PC-9 (cell line): ENCODE measurements at regions not wholly inside any gene's neighbourhood (a gene's known extent, or its start where the extent isn't known, plus 50 kb on each side); places are given as distances from the start of the nearest gene placed in this dataset.

Experiments used
- CTCF ChIP-seq: fragments of 200-600 bp; sonication (generic); conservative IDR thresholded peaks from 2 replicates; pipeline ENCODE4 v1.6.1; 2017; ENCODE audit warnings: mixed run types, antibody characterized with exemption, mild to moderate bottlenecking, moderate library complexity
- EZH2 ChIP-seq: fragments of 200-600 bp; sonication (generic); IDR thresholded peaks from 2 replicates; pipeline ENCODE4 v1.8.0; 2017; ENCODE audit warnings: antibody characterized with exemption, low read depth

GRCh38 chr4:20496068-20496467, 204.2 kb upstream of the PACRGL start:
- TF ChIP-seq CTCF (no peak), EZH2 (no peak)
